Neuronal stem cell (in vitro differentiated cells): ENCODE measurements at regions not wholly inside any gene's neighbourhood (a gene's known extent, or its start where the extent isn't known, plus 50 kb on each side); places are given as distances from the start of the nearest gene placed in this dataset.
A peak's percentile ranks its signal among the peaks of the same experiment; 100 is the strongest.

Experiments
- DNase-seq: peaks from one replicate; pipeline ENCODE4 v3.0.0-alpha.2; 2013; ENCODE audit warnings: low spot score
- H2AFZ ChIP-seq: one replicate; pipeline ENCODE4 v1.6.1; 2013; ENCODE audit warnings: mild to moderate bottlenecking, low read length, inconsistent platforms
- H2AK5ac ChIP-seq: 2 replicates; pipeline ENCODE4 v1.6.1; 2013; ENCODE audit warnings: low read depth, mild to moderate bottlenecking, inconsistent platforms, low read length, moderate library complexity, mixed read lengths
- H2BK120ac ChIP-seq: 2 replicates; pipeline ENCODE4 v1.6.1; 2013; ENCODE audit warnings: low read depth, mild to moderate bottlenecking, inconsistent platforms, low read length, moderate library complexity, mixed read lengths
- H2BK12ac ChIP-seq: one replicate; pipeline ENCODE4 v1.6.1; 2013; ENCODE audit warnings: low read length, inconsistent platforms
- H2BK15ac ChIP-seq: 2 replicates; pipeline ENCODE4 v1.6.1; 2013; ENCODE audit warnings: mild to moderate bottlenecking, low read length, inconsistent platforms, mixed read lengths
- H2BK5ac ChIP-seq: one replicate; pipeline ENCODE4 v1.6.1; 2013; ENCODE audit warnings: inconsistent platforms, mild to moderate bottlenecking, low read length, moderate library complexity
- H3K14ac ChIP-seq: one replicate; pipeline ENCODE4 v1.6.1; 2013; ENCODE audit warnings: low read length, inconsistent platforms
- H3K18ac ChIP-seq: 2 replicates; pipeline ENCODE4 v1.6.1; 2013; ENCODE audit warnings: low read length, inconsistent platforms
- H3K23ac ChIP-seq: 2 replicates; pipeline ENCODE4 v1.6.1; 2013; ENCODE audit warnings: low read depth, mild to moderate bottlenecking, mixed read lengths, low read length, inconsistent platforms; ENCODE audit not compliant: poor library complexity
- H3K27ac ChIP-seq: replicated peaks from 3 replicates; pipeline ENCODE4 v1.5.1; 2013; ENCODE audit warnings: low read length, inconsistent platforms
- H3K27me3 ChIP-seq, 3 experiments: 2 replicates each; pipeline ENCODE4 v1.6.1; 2013; ENCODE audit warnings: low read length in 3 of 3, mild to moderate bottlenecking in 2 of 3, inconsistent platforms in 1 of 3, low read depth in 1 of 3, mixed read lengths in 1 of 3, moderate library complexity in 1 of 3; ENCODE audit not compliant: control insufficient read depth in 3 of 3, insufficient read depth in 3 of 3
- H3K36me3 ChIP-seq, 2 donors: replicated peaks in 1 of 2; 2 replicates each; pipeline ENCODE4 v1.6.1; 2013; ENCODE audit warnings: low read length in 2 of 2; ENCODE audit not compliant: control insufficient read depth in 2 of 2, insufficient read depth in 2 of 2
- H3K4ac ChIP-seq: 2 replicates; pipeline ENCODE4 v1.6.1; 2013; ENCODE audit warnings: inconsistent platforms, mild to moderate bottlenecking, low read length, moderate library complexity
- H3K4me1 ChIP-seq, 2 donors: 1 replicate in 1 of 2; 2 replicates in 1 of 2; pipeline ENCODE4 v1.6.1; 2013; ENCODE audit warnings: low read length in 2 of 2, low read depth in 1 of 2; ENCODE audit not compliant: control insufficient read depth in 2 of 2, insufficient read depth in 1 of 2
- H3K4me2 ChIP-seq: one replicate; pipeline ENCODE4 v1.6.1; 2013; ENCODE audit warnings: mild to moderate bottlenecking, low read length, inconsistent platforms; ENCODE audit not compliant: insufficient read depth, poor library complexity, severe bottlenecking
- H3K4me3 ChIP-seq, 2 donors: 2 replicates each; pipeline ENCODE4 v1.5.1; 2013; ENCODE audit warnings: low read length in 2 of 2, mild to moderate bottlenecking in 2 of 2, inconsistent platforms in 1 of 2, moderate library complexity in 1 of 2
- H3K79me1 ChIP-seq: one replicate; pipeline ENCODE4 v1.6.1; 2013; ENCODE audit warnings: low read depth, mild to moderate bottlenecking, inconsistent platforms, low read length, moderate library complexity
- H3K9ac ChIP-seq: one replicate; pipeline ENCODE4 v1.6.1; 2013; ENCODE audit warnings: mild to moderate bottlenecking, low read depth, low read length, inconsistent platforms; ENCODE audit not compliant: poor library complexity
- H3K9me3 ChIP-seq, 2 donors: replicated peaks in 1 of 2; 2 replicates each; pipeline versions ENCODE3 to v1.6.1; 2013; ENCODE audit warnings: low read length in 2 of 2, mild to moderate bottlenecking in 2 of 2, inconsistent platforms in 1 of 2, low read depth in 1 of 2, mixed read lengths in 1 of 2, moderate library complexity in 1 of 2; ENCODE audit not compliant: control insufficient read depth in 2 of 2, insufficient read depth in 1 of 2
- H4K8ac ChIP-seq: one replicate; pipeline ENCODE4 v1.6.1; 2013; ENCODE audit warnings: low read depth, mild to moderate bottlenecking, inconsistent platforms, low read length, moderate library complexity
- H4K91ac ChIP-seq: one replicate; pipeline ENCODE4 v1.6.1; 2013; ENCODE audit warnings: low read length, low read depth, mild to moderate bottlenecking, inconsistent platforms; ENCODE audit not compliant: poor library complexity
- WGBS, 2 donors: extraction: QIAGEN DNeasy Blood & Tissue Kit; methylation state at CpG; one replicate each; pipeline ENCODE4 v1.1.7; 2013; ENCODE audit warnings: missing lambda C conversion rate in 2 of 2, mixed read lengths in 1 of 2; ENCODE audit not compliant: insufficient read length in 2 of 2, insufficient replicate concordance in 1 of 2; ENCODE audit errors: extremely low coverage in 2 of 2; 5-methylcytosine and 5-hydroxymethylcytosine counted together

GRCh38 chr11:134468081-134468668, 56.1 kb upstream of the B3GAT1 start:
- no peaks in the 10 kb centered on the region for H3K27me3 ChIP-seq
- no peak overlapping the region for H2BK120ac ChIP-seq
- no CpG with 5 or more reads among the region's 10 CpGs for WGBS, 2 donors
- H3K4me1 ChIP-seq: peaks cover 5 to 6% of the 10 kb centered on the region in 2 donors
- no peak for DNase-seq
- H2BK12ac ChIP-seq: no peak overlapping the region
- no peak overlapping the region for H3K4ac ChIP-seq
- H3K9ac ChIP-seq: no peak overlapping the region
- H2AFZ ChIP-seq: no peak overlapping the region
- no peak overlapping the region for H4K8ac ChIP-seq
- no peak overlapping the region for H3K27ac ChIP-seq
- no peak overlapping the region for H2BK5ac ChIP-seq
- H3K4me2 ChIP-seq: no peak overlapping the region
- H3K36me3 ChIP-seq: no peaks in the 10 kb centered on the region
- no peak overlapping the region for H4K91ac ChIP-seq
- H2BK15ac ChIP-seq: no peak overlapping the region
- H3K79me1 ChIP-seq: no peaks in the 10 kb centered on the region
- H3K14ac ChIP-seq: no peak overlapping the region
- no peak overlapping the region for H3K4me3 ChIP-seq
- H2AK5ac ChIP-seq: no peak overlapping the region
- H3K18ac ChIP-seq: peak overlapping the region; percentile 4
- peaks cover 0 to 2% of the 10 kb centered on the region in 2 donors for H3K9me3 ChIP-seq
- H3K23ac ChIP-seq: peak overlapping the region; percentile 8

- H3K4me2 ChIP-seq: no peak overlapping the region
Measured at GRCh38 chr11:134466610-134467567, 54.8 kb upstream of the B3GAT1 start.

GRCh38 chr11:134466156-134466555, 54.1 kb upstream of the B3GAT1 start:
- no peak overlapping the region for H2BK120ac ChIP-seq
- no peak overlapping the region for H2BK15ac ChIP-seq
- H2BK5ac ChIP-seq: no peak overlapping the region
- H3K4ac ChIP-seq: no peak overlapping the region
- H3K9me3 ChIP-seq: peaks cover 0 to 2% of the 10 kb centered on the region in 2 donors
- H4K8ac ChIP-seq: no peak overlapping the region
- H2AFZ ChIP-seq: peak overlapping the region; percentile 70
- no peaks in the 10 kb centered on the region for H3K36me3 ChIP-seq
- no peaks in the 10 kb centered on the region for H3K27me3 ChIP-seq
- H3K4me2 ChIP-seq: no peak overlapping the region
- no peak overlapping the region for H2BK12ac ChIP-seq
- no peak overlapping the region for H3K23ac ChIP-seq
- no peak overlapping the region for H3K14ac ChIP-seq
- H3K18ac ChIP-seq: peak overlapping the region; percentile 66
- no peaks in the 10 kb centered on the region for H3K79me1 ChIP-seq
- no peak overlapping the region for H3K27ac ChIP-seq
- DNase-seq: peak; percentile 12
- H2AK5ac ChIP-seq: no peak overlapping the region
- no CpG with 5 or more reads among the region's 15 CpGs for WGBS, 2 donors
- H3K4me1 ChIP-seq: peaks cover 5 to 6% of the 10 kb centered on the region in 2 donors
- no peak overlapping the region for H4K91ac ChIP-seq
- H3K4me3 ChIP-seq: no peak overlapping the region
- no peak overlapping the region for H3K9ac ChIP-seq

More at GRCh38 chr11:134466610-134467567, 54.8 kb upstream of the B3GAT1 start:
- peaks cover 0 to 2% of the 10 kb centered on the region in 2 donors for H3K9me3 ChIP-seq
- H3K27me3 ChIP-seq: no peaks in the 10 kb centered on the region
- no peak overlapping the region for H2BK5ac ChIP-seq
- H3K18ac ChIP-seq: peak overlapping the region; percentile 66
- no peak for DNase-seq
- peak overlapping the region; percentile 70 for H2AFZ ChIP-seq
- no peak overlapping the region for H3K4me3 ChIP-seq
- no peaks in the 10 kb centered on the region for H3K36me3 ChIP-seq
- H3K4me1 ChIP-seq: peaks cover 5 to 6% of the 10 kb centered on the region in 2 donors
- H3K79me1 ChIP-seq: no peaks in the 10 kb centered on the region
- H3K27ac ChIP-seq: no peak overlapping the region
- WGBS, 2 donors: no CpG with 5 or more reads among the region's 20 CpGs
- H2BK120ac ChIP-seq: no peak overlapping the region
- H2BK12ac ChIP-seq: no peak overlapping the region
- no peak overlapping the region for H4K91ac ChIP-seq
- H3K23ac ChIP-seq: no peak overlapping the region
- no peak overlapping the region for H3K4ac ChIP-seq
- no peak overlapping the region for H2BK15ac ChIP-seq
- H2AK5ac ChIP-seq: no peak overlapping the region
- H3K14ac ChIP-seq: no peak overlapping the region
- H3K9ac ChIP-seq: no peak overlapping the region
- no peak overlapping the region for H4K8ac ChIP-seq
